Activated CD4-positive, alpha-beta T cell treated with anti-CD3 and anti-CD28 coated beads, Interleukin-2, amount 10 ng/mL, durations not matched to agents 7 days and 5 days (primary cell): ENCODE measurements at regions not wholly inside any gene's neighbourhood (a gene's known extent, or its start where the extent isn't known, plus 50 kb on each side); places are given as distances from the start of the nearest gene placed in this dataset.
A peak's percentile ranks its signal among the peaks of the same experiment; 100 is the strongest.

ENCODE experiments used
- CTCF ChIA-PET: fragments of 350-600 bp; sonication (Branson Sonifier 250); formaldehyde crosslinking; loops from one replicate; lab custom pipeline; 2021; ENCODE audit warnings: antibody characterized with exemption; lab: Charles Lee
- POLR2A ChIA-PET: fragments of 350-600 bp; sonication (Branson Sonifier 250); formaldehyde crosslinking; loops from one replicate; lab custom pipeline; 2021; ENCODE audit warnings: antibody characterized with exemption; lab: Charles Lee
- DNase-seq: peaks from one replicate; pipeline ENCODE4 v3.0.0-alpha.2; 2020
- H3K27ac Mint-ChIP-seq: one replicate; pipeline ENCODE4 v1.8.0; 2021; ENCODE audit warnings: mild to moderate bottlenecking, moderate library complexity, mixed read lengths
- H3K27me3 Mint-ChIP-seq: one replicate; pipeline ENCODE4 v1.8.0; 2021; ENCODE audit warnings: mixed read lengths
- H3K36me3 Mint-ChIP-seq: one replicate; pipeline ENCODE4 v1.8.0; 2021; ENCODE audit warnings: low read depth, mixed read lengths
- H3K4me1 Mint-ChIP-seq: one replicate; pipeline ENCODE4 v1.8.0; 2021; ENCODE audit warnings: mixed read lengths
- H3K4me3 Mint-ChIP-seq: one replicate; pipeline ENCODE4 v1.8.0; 2021; ENCODE audit warnings: mild to moderate bottlenecking, moderate library complexity, mixed read lengths
- H3K9me3 Mint-ChIP-seq: one replicate; pipeline ENCODE4 v1.8.0; 2021; ENCODE audit warnings: mixed read lengths

- H3K27ac Mint-ChIP-seq: no peak overlapping the region
- no peaks in the 10 kb centered on the region for H3K4me1 Mint-ChIP-seq
- CTCF ChIA-PET: no interaction called here
- H3K36me3 Mint-ChIP-seq: no peaks in the 10 kb centered on the region
- H3K9me3 Mint-ChIP-seq: no peaks in the 10 kb centered on the region
- POLR2A ChIA-PET: no interaction called here
- no peak for DNase-seq
- no peak overlapping the region for H3K4me3 Mint-ChIP-seq
- H3K27me3 Mint-ChIP-seq: peaks cover 2% of the 10 kb centered on the region
These were observed 82.4 kb upstream of the MBIP start for GRCh38 chr14:36402867-36403266.

GRCh38 chr14:36398463-36399291 lies 78.2 kb upstream of the MBIP start:
- POLR2A ChIA-PET: no interaction called here

GRCh38 chr14:36397357-36397756 lies 76.9 kb upstream of the MBIP start:
- POLR2A ChIA-PET: no interaction called here
- no peak for DNase-seq
- CTCF ChIA-PET: no interaction called here
- no peaks in the 10 kb centered on the region for H3K9me3 Mint-ChIP-seq
- no peak overlapping the region for H3K4me3 Mint-ChIP-seq
- no peaks in the 10 kb centered on the region for H3K36me3 Mint-ChIP-seq
- no peaks in the 10 kb centered on the region for H3K4me1 Mint-ChIP-seq
- H3K27ac Mint-ChIP-seq: no peak overlapping the region
- no peaks in the 10 kb centered on the region for H3K27me3 Mint-ChIP-seq

More at GRCh38 chr14:36398463-36399291, 78.2 kb upstream of the MBIP start:
- no peak overlapping the region for H3K4me3 Mint-ChIP-seq
- H3K36me3 Mint-ChIP-seq: no peaks in the 10 kb centered on the region
- H3K27ac Mint-ChIP-seq: no peak overlapping the region
- no peaks in the 10 kb centered on the region for H3K4me1 Mint-ChIP-seq
- H3K9me3 Mint-ChIP-seq: no peaks in the 10 kb centered on the region
- DNase-seq: no peak
- CTCF ChIA-PET: no interaction called here
- no peaks in the 10 kb centered on the region for H3K27me3 Mint-ChIP-seq

GRCh38 chr14:36396798-36397197 lies 76.4 kb upstream of the MBIP start:
- Mint-ChIP-seq H3K9me3 (no peaks in the 10 kb centered on the region), H3K27ac (no peak overlapping the region), H3K4me3 (no peak overlapping the region), H3K4me1 (no peaks in the 10 kb centered on the region), H3K27me3 (no peaks in the 10 kb centered on the region), H3K36me3 (no peaks in the 10 kb centered on the region)
- CTCF ChIA-PET: no interaction called here
- DNase-seq: no peak
- POLR2A ChIA-PET: no interaction called here

GRCh38 chr14:36394593-36394992 lies 74.2 kb upstream of the MBIP start:
- no peaks in the 10 kb centered on the region for H3K36me3 Mint-ChIP-seq

GRCh38 chr14:36390718-36391117 lies 70.3 kb upstream of the MBIP start:
- H3K9me3 Mint-ChIP-seq: no peaks in the 10 kb centered on the region
- H3K4me3 Mint-ChIP-seq: no peak overlapping the region
- POLR2A ChIA-PET: no interaction called here
- no peaks in the 10 kb centered on the region for H3K4me1 Mint-ChIP-seq
- DNase-seq: no peak
- CTCF ChIA-PET: no interaction called here
- H3K27me3 Mint-ChIP-seq: peaks cover 9% of the 10 kb centered on the region
- H3K27ac Mint-ChIP-seq: no peak overlapping the region
- no peaks in the 10 kb centered on the region for H3K36me3 Mint-ChIP-seq

More at GRCh38 chr14:36394593-36394992, 74.2 kb upstream of the MBIP start:
- POLR2A ChIA-PET: no interaction called here
- DNase-seq: no peak
- CTCF ChIA-PET: no interaction called here
- Mint-ChIP-seq H3K27me3 (peaks cover 9% of the 10 kb centered on the region), H3K27ac (no peak overlapping the region), H3K9me3 (no peaks in the 10 kb centered on the region), H3K4me1 (no peaks in the 10 kb centered on the region), H3K4me3 (no peak overlapping the region)

GRCh38 chr14:36383767-36384431 lies 63.5 kb upstream of the MBIP start:
- ChIA-PET CTCF (no interaction called here), POLR2A (no interaction called here)
- H3K4me1 Mint-ChIP-seq: no peaks in the 10 kb centered on the region
- H3K27me3 Mint-ChIP-seq: no peaks in the 10 kb centered on the region
- no peak for DNase-seq
- H3K9me3 Mint-ChIP-seq: no peaks in the 10 kb centered on the region
- no peak overlapping the region for H3K4me3 Mint-ChIP-seq
- no peak overlapping the region for H3K27ac Mint-ChIP-seq
- H3K36me3 Mint-ChIP-seq: no peaks in the 10 kb centered on the region

- H3K27ac Mint-ChIP-seq: no peak overlapping the region
- H3K27me3 Mint-ChIP-seq: no peaks in the 10 kb centered on the region
- ChIA-PET CTCF (interaction anchor here (0.7 to 2.3 kb wide), 5 partner anchors 8 to 304 kb away, joined by 3 to 7 read pairs (median 3); no protein-coding TSS in a partner anchor), POLR2A (no interaction called here)
- DNase-seq: peak; percentile 80
- H3K4me3 Mint-ChIP-seq: no peak overlapping the region
- H3K4me1 Mint-ChIP-seq: no peaks in the 10 kb centered on the region
- no peaks in the 10 kb centered on the region for H3K36me3 Mint-ChIP-seq
- no peaks in the 10 kb centered on the region for H3K9me3 Mint-ChIP-seq
These were observed 53.7 kb upstream of the MBIP start for GRCh38 chr14:36373982-36374673.
